Activated CD4-positive, alpha-beta memory T cell treated with anti-CD3 and anti-CD28 coated beads for 36 hours (primary cell): ENCODE measurements at regions not wholly inside any gene's neighbourhood (a gene's known extent, or its start where the extent isn't known, plus 50 kb on each side); places are given as distances from the start of the nearest gene placed in this dataset.

Experiments used
- CTCF ChIA-PET: fragments of 350-600 bp; sonication (Branson Sonifier 250); formaldehyde crosslinking; loops from one replicate; lab custom pipeline; 2021; ENCODE audit warnings: antibody characterized with exemption, inconsistent platforms; lab: Charles Lee
- POLR2A ChIA-PET: fragments of 350-600 bp; sonication (Branson Sonifier 250); formaldehyde crosslinking; loops from one replicate; lab custom pipeline; 2021; ENCODE audit warnings: antibody characterized with exemption; lab: Charles Lee
- DNase-seq: peaks from one replicate; pipeline ENCODE4 v3.0.0-alpha.2; 2020
- H3K27ac Mint-ChIP-seq: one replicate; pipeline ENCODE4 v1.8.0; 2021; ENCODE audit warnings: mixed read lengths
- H3K27me3 Mint-ChIP-seq: one replicate; pipeline ENCODE4 v1.8.0; 2021; ENCODE audit warnings: mixed read lengths
- H3K36me3 Mint-ChIP-seq: one replicate; pipeline ENCODE4 v1.8.0; 2021; ENCODE audit warnings: mixed read lengths
- H3K4me1 Mint-ChIP-seq: one replicate; pipeline ENCODE4 v1.8.0; 2021; ENCODE audit warnings: low read depth, mixed read lengths
- H3K4me3 Mint-ChIP-seq: one replicate; pipeline ENCODE4 v1.8.0; 2021; ENCODE audit warnings: mild to moderate bottlenecking, mixed read lengths
- H3K9me3 Mint-ChIP-seq: one replicate; pipeline ENCODE4 v1.8.0; 2021; ENCODE audit warnings: mixed read lengths
- intact Hi-C: fragments of 100-400 bp; cut with micrococcal nuclease; formaldehyde crosslinking; loops from one replicate; pipeline ENCODE4 v1.15.1; 2023

GRCh38 chr10:88086187-88086960 lies 222.9 kb downstream of the PTEN start:
- intact Hi-C loops: no loop called here
- H3K4me1 Mint-ChIP-seq: peaks cover 16% of the 10 kb centered on the region
- no peak for DNase-seq
- H3K9me3 Mint-ChIP-seq: no peaks in the 10 kb centered on the region
- ChIA-PET POLR2A (no interaction called here), CTCF (interaction anchor here (1.2 kb wide), 1 partner anchor 9 kb away, joined by 4 read pairs; no protein-coding TSS in a partner anchor)
- H3K27ac Mint-ChIP-seq: no peak overlapping the region
- H3K36me3 Mint-ChIP-seq: no peaks in the 10 kb centered on the region
- H3K27me3 Mint-ChIP-seq: peaks cover 9% of the 10 kb centered on the region
- no peak overlapping the region for H3K4me3 Mint-ChIP-seq

GRCh38 chr10:88088441-88089340 lies 225.3 kb downstream of the PTEN start:
- H3K9me3 Mint-ChIP-seq: no peaks in the 10 kb centered on the region
- ChIA-PET POLR2A (interaction anchor here (0.6 to 4.3 kb wide), 2 partner anchors 22 to 243 kb away, joined by 3 to 41 read pairs; no protein-coding TSS in a partner anchor), CTCF (no interaction called here)
- intact Hi-C loops: no loop called here
- no peak overlapping the region for H3K4me3 Mint-ChIP-seq
- peaks cover 13% of the 10 kb centered on the region for H3K27me3 Mint-ChIP-seq
- no peak for DNase-seq
- H3K36me3 Mint-ChIP-seq: no peaks in the 10 kb centered on the region
- peaks cover 36% of the 10 kb centered on the region for H3K4me1 Mint-ChIP-seq
- H3K27ac Mint-ChIP-seq: no peak overlapping the region

- H3K9me3 Mint-ChIP-seq: no peaks in the 10 kb centered on the region
- CTCF ChIA-PET: no interaction called here
- no peak for DNase-seq
- H3K27ac Mint-ChIP-seq: no peak overlapping the region
- H3K4me1 Mint-ChIP-seq: peaks cover 36% of the 10 kb centered on the region
- H3K4me3 Mint-ChIP-seq: no peak overlapping the region
- peaks cover 17% of the 10 kb centered on the region for H3K27me3 Mint-ChIP-seq
- no peaks in the 10 kb centered on the region for H3K36me3 Mint-ChIP-seq
- POLR2A ChIA-PET: interaction anchor here (0.6 to 4.3 kb wide), 3 partner anchors 23 to 272 kb away, joined by 3 to 41 read pairs (median 3); partner anchors contain the start of gene ATAD1
- intact Hi-C loops: no loop called here
Measured at GRCh38 chr10:88089498-88089897, 226.1 kb downstream of the PTEN start.

GRCh38 chr10:88090568-88091214 lies 227.3 kb downstream of the PTEN start:
- intact Hi-C loops: loop anchor here (1.0 to 10.0 kb wide), 11 partner anchors 25 to 758 kb away; no protein-coding TSS in a partner anchor
- Mint-ChIP-seq H3K27me3 (peaks cover 17% of the 10 kb centered on the region), H3K27ac (peak overlapping the region; percentile 18), H3K4me3 (no peak overlapping the region), H3K4me1 (peaks cover 36% of the 10 kb centered on the region), H3K36me3 (no peaks in the 10 kb centered on the region), H3K9me3 (no peaks in the 10 kb centered on the region)
- POLR2A ChIA-PET: interaction anchor here (0.6 to 4.3 kb wide), 13 partner anchors 8 to 586 kb away, joined by 3 to 41 read pairs (median 4); partner anchors contain the start of genes ATAD1, KLLN, MINPP1 and PTEN
- DNase-seq: no peak
- CTCF ChIA-PET: interaction anchor here (0.6 to 2.3 kb wide), 12 partner anchors 21 to 492 kb away, joined by 3 to 14 read pairs (median 3); partner anchors contain the start of genes KLLN and PTEN

- ChIA-PET CTCF (interaction anchor here (0.7 to 2.3 kb wide), 15 partner anchors 20 to 491 kb away, joined by 3 to 14 read pairs (median 3); partner anchors contain the start of genes KLLN and PTEN), POLR2A (interaction anchor here (0.6 to 4.3 kb wide), 16 partner anchors 9 to 587 kb away, joined by 3 to 41 read pairs (median 4); partner anchors contain the start of genes KLLN, MINPP1 and PTEN)
- intact Hi-C loops: loop anchor here (1.0 to 10.0 kb wide), 11 partner anchors 26 to 757 kb away; no protein-coding TSS in a partner anchor
- H3K27ac Mint-ChIP-seq: peak overlapping the region; percentile 36
- H3K4me3 Mint-ChIP-seq: no peak overlapping the region
- peaks cover 17% of the 10 kb centered on the region for H3K27me3 Mint-ChIP-seq
- H3K9me3 Mint-ChIP-seq: no peaks in the 10 kb centered on the region
- peak; percentile 88 for DNase-seq
- H3K36me3 Mint-ChIP-seq: no peaks in the 10 kb centered on the region
- peaks cover 36% of the 10 kb centered on the region for H3K4me1 Mint-ChIP-seq
Measured at GRCh38 chr10:88091490-88092061, 228.2 kb downstream of the PTEN start.

GRCh38 chr10:88092265-88092664 lies 228.8 kb downstream of the PTEN start:
- POLR2A ChIA-PET: interaction anchor here (1.2 to 4.3 kb wide), 9 partner anchors 25 to 297 kb away, joined by 3 to 41 read pairs (median 8); partner anchors contain the start of genes KLLN and PTEN
- Mint-ChIP-seq H3K27me3 (peaks cover 15% of the 10 kb centered on the region), H3K36me3 (no peaks in the 10 kb centered on the region), H3K27ac (no peak overlapping the region), H3K4me1 (peaks cover 36% of the 10 kb centered on the region), H3K4me3 (no peak overlapping the region), H3K9me3 (no peaks in the 10 kb centered on the region)
- CTCF ChIA-PET: interaction anchor here (1.0 to 2.3 kb wide), 5 partner anchors 25 to 297 kb away, joined by 3 to 14 read pairs (median 13); partner anchors contain the start of genes KLLN and PTEN
- intact Hi-C loops: loop anchor here (5.0 to 10.0 kb wide), 2 partner anchors 457 to 700 kb away; no protein-coding TSS in a partner anchor
- DNase-seq: no peak

- no peak for DNase-seq
- no peak overlapping the region for H3K27ac Mint-ChIP-seq
- H3K36me3 Mint-ChIP-seq: no peaks in the 10 kb centered on the region
- peaks cover 36% of the 10 kb centered on the region for H3K4me1 Mint-ChIP-seq
- peaks cover 12% of the 10 kb centered on the region for H3K27me3 Mint-ChIP-seq
- ChIA-PET CTCF (interaction anchor here (1.6 to 2.3 kb wide), 2 partner anchors 30 to 296 kb away, joined by 3 to 14 read pairs; no protein-coding TSS in a partner anchor), POLR2A (interaction anchor here (4.3 kb wide), 1 partner anchor 26 kb away, joined by 41 read pairs; no protein-coding TSS in a partner anchor)
- H3K4me3 Mint-ChIP-seq: no peak overlapping the region
- intact Hi-C loops: loop anchor here (5.0 to 10.0 kb wide), 2 partner anchors 458 to 699 kb away; no protein-coding TSS in a partner anchor
- no peaks in the 10 kb centered on the region for H3K9me3 Mint-ChIP-seq
Measured at GRCh38 chr10:88092973-88093372, 229.5 kb downstream of the PTEN start.

- intact Hi-C loops: loop anchor here (5.0 to 10.0 kb wide), 2 partner anchors 460 to 698 kb away; no protein-coding TSS in a partner anchor
- ChIA-PET CTCF (interaction anchor here (1.1 to 1.6 kb wide), 2 partner anchors 31 to 38 kb away, joined by 3 read pairs; no protein-coding TSS in a partner anchor), POLR2A (no interaction called here)
- no peaks in the 10 kb centered on the region for H3K9me3 Mint-ChIP-seq
- peaks cover 35% of the 10 kb centered on the region for H3K4me1 Mint-ChIP-seq
- peaks cover 16% of the 10 kb centered on the region for H3K27me3 Mint-ChIP-seq
- no peak overlapping the region for H3K27ac Mint-ChIP-seq
- no peak overlapping the region for H3K4me3 Mint-ChIP-seq
- no peaks in the 10 kb centered on the region for H3K36me3 Mint-ChIP-seq
- DNase-seq: no peak
Measured at GRCh38 chr10:88094795-88095194, 231.4 kb downstream of the PTEN start.

GRCh38 chr10:88095223-88095721 lies 231.8 kb downstream of the PTEN start:
- Mint-ChIP-seq H3K9me3 (no peaks in the 10 kb centered on the region), H3K4me3 (no peak overlapping the region), H3K4me1 (peaks cover 30% of the 10 kb centered on the region), H3K27ac (no peak overlapping the region), H3K36me3 (no peaks in the 10 kb centered on the region), H3K27me3 (peaks cover 16% of the 10 kb centered on the region)
- ChIA-PET POLR2A (interaction anchor here (1.2 kb wide), 1 partner anchor 231 kb away, joined by 3 read pairs; no protein-coding TSS in a partner anchor), CTCF (no interaction called here)
- no peak for DNase-seq
- intact Hi-C loops: loop anchor here (10.0 kb wide), 1 partner anchor 460 kb away; no protein-coding TSS in a partner anchor

GRCh38 chr10:88095778-88096431 lies 232.5 kb downstream of the PTEN start:
- POLR2A ChIA-PET: interaction anchor here (1.2 kb wide), 1 partner anchor 232 kb away, joined by 3 read pairs; no protein-coding TSS in a partner anchor
- no peaks in the 10 kb centered on the region for H3K36me3 Mint-ChIP-seq
- peaks cover 24% of the 10 kb centered on the region for H3K4me1 Mint-ChIP-seq
- no peak overlapping the region for H3K27ac Mint-ChIP-seq
- no peaks in the 10 kb centered on the region for H3K9me3 Mint-ChIP-seq
- DNase-seq: no peak
- no peak overlapping the region for H3K4me3 Mint-ChIP-seq
- peaks cover 12% of the 10 kb centered on the region for H3K27me3 Mint-ChIP-seq
- intact Hi-C loops: loop anchor here (10.0 kb wide), 1 partner anchor 461 kb away; no protein-coding TSS in a partner anchor
- CTCF ChIA-PET: no interaction called here
